HG02623 (cell line): ENCODE measurements at regions not wholly inside any gene's neighbourhood (a gene's known extent, or its start where the extent isn't known, plus 50 kb on each side); places are given as distances from the start of the nearest gene placed in this dataset.

Experiments used
- ATAC-seq: cut with Tn5 transposase; IDR thresholded peaks from one replicate; pipeline ENCODE4 v1.9.1; 2021; ENCODE audit warnings: moderate library complexity; ENCODE audit not compliant: unreplicated experiment

DNA sequence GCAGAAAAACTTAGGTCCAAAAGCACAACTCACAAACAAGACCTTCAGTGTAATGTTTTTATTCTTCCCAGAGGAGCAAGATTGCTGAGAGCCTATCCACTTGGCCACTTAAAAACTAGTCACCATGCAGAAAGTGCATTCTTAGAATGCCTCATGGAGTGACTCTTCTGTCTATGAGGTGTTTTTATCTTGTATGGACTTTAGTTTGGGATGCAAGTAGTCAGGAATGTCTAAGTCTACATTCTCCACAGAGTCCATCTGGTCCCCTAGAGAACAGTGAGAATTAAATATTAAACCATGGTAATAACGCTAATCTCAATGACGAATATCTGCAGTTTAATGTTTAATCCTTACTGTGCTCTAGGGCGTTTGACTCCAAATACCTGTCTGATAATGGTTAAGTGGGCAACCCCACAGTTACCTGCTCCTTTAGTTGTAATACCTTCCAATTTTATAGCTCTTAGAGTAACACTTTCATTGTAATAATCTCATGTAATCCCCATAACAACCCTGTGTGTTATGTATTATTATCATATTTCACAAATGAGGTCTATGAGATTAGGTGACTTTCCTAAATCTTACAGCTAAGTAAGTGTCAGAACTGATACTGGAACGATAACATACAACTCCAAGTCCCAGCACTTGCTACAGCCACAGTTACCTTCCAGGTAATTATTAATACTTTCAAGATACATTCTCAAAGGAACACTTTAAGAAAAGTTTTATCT is 235.6 kb upstream of the JADE1 start:
- ATAC-seq, result no peak

DNA sequence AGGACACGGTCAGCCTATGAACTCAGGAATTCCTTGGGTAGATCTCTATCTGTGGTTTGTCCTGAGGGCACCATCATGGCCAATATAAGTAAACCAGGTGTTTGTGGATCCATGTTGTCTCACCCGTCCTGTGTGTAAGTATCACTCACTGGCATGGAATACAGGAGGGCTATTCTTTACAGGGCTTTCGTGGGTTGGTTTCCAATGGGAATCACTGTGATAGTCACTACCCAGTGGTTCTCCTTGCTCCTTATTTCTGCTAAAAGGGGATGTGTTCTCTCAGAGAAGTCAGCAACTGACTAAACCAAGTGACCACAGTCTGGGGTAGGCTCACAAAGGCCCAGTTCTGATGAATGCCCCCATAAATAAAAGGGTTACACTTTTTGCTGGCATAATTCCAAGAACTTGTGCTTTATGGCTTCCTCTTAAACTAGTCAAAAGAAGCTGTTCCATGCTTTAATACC is 236.7 kb upstream of the JADE1 start:
- no peak for ATAC-seq

- no peak for ATAC-seq
Measured at GRCh38 chr4:128571747-128572146, 237.8 kb upstream of the JADE1 start.

- no peak for ATAC-seq
Measured at GRCh38 chr4:128570387-128570975, 239.0 kb upstream of the JADE1 start.

DNA sequence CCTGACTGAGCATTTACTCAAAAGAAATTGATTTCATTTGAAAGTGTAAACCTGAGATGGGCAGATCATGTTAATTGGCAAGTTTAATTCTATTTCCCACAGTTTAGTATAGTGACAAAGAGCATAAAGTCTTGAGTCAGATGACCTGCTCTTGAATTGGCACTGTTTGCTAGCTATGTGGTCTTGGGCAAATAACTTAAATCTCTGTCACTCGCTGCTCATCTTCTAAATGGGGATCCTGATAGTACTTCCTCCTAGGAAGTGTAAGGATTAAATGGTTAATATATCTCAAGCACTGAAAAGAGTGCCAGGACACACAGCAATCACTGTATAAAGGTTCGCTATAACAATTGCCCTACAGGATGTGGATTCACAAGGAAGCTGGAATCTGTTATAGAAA is 242.8 kb upstream of the JADE1 start:
- no peak for ATAC-seq

GRCh38 chr4:128565565-128566186 is 243.8 kb upstream of the JADE1 start:
- no peak for ATAC-seq

GRCh38 chr4:128565054-128565453 is 244.4 kb upstream of the JADE1 start:
- ATAC-seq, result no peak

GRCh38 chr4:128564081-128564630 is 245.3 kb upstream of the JADE1 start:
- ATAC-seq, result no peak

- ATAC-seq, result no peak
Measured at GRCh38 chr4:128560754-128561495, 248.6 kb upstream of the JADE1 start.

GRCh38 chr4:128558896-128559679 is 250.4 kb upstream of the JADE1 start:
- no peak for ATAC-seq

GRCh38 chr4:128556756-128557155 is 252.7 kb upstream of the JADE1 start:
- no peak for ATAC-seq

- ATAC-seq, result no peak
Measured at GRCh38 chr4:128553686-128554515, 255.6 kb upstream of the JADE1 start.

DNA sequence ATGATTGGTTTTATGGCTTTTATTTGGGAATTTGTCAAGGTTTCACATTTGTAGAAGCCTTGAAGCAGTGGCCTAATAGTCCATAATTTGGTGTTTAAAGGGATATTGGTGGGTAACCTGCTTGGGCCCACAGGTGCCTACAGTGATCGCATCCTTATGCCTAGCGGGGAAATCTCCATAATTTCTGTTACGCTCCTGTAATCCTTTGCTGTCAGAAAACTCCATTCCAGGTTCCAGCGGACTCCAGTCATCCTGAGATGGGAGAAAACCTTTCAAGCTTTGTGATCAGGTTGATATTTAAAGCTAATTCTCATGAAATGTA is 257.0 kb upstream of the JADE1 start:
- no peak for ATAC-seq

- no peak for ATAC-seq
Measured at GRCh38 chr4:128551280-128551679, 258.2 kb upstream of the JADE1 start.

GRCh38 chr4:128550060-128550459 is 259.4 kb upstream of the JADE1 start:
- ATAC-seq, result no peak

DNA sequence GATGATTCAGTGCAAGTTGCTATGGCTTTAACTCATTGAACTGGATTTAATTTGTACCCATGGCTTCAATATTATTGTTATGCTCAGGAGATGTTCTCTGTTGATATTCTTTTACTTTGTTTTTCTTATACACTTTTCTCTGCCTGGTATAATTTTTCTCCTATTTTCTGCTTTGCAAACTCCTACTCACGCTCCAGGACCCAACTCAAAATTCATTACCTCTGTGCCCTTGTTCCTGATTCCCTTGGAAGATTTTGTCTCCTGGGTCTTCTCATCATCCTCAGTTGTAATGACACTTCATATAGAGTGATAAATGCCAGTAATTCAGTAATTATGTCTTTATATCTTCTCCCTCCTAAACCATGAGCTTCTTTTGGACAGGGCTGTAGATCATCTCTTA is 259.9 kb upstream of the JADE1 start:
- ATAC-seq, result no peak

DNA sequence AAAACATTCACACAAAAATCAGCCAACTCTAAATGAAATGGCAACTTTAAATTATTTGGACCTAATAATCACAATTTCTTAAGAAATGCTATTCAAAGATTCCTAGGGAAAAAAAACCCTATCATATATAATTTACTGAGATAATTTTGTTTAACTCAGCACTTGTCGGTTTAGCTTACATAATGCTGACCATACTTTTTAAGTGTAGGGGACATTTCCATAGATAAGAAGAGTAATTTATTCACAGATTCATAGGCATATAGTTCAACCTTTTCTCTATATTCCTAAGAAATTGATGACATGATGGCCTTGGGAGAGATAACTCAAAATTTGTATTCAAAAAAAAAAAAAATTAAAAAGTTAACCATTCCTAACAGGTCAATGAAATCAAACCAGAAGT is 260.8 kb upstream of the PGRMC2 start:
- ATAC-seq, result no peak

GRCh38 chr4:128544272-128544671 is 256.7 kb upstream of the PGRMC2 start:
- ATAC-seq, result no peak

- no peak for ATAC-seq
Measured at GRCh38 chr4:128543696-128544095, 256.1 kb upstream of the PGRMC2 start.

DNA sequence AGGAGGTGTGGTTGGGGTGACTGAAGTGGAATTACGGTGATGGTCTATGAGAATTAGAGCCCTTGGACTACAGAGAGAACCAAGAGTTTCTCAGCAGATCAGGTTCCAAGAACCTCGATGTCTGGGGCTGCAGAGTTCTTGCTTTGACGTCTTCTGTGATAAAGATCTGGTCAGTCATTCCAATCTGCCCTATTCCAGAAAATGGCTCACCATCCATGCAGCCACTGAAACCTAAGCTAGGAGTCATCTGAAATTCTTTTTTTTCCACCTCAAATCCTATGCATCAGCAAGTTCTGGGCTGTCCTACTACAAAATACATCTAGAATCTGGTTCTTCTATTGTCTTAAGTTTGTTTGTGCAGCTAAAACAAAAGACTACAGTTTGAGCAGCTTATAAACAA is 254.4 kb upstream of the PGRMC2 start:
- ATAC-seq, result no peak
